Activated effector memory CD4-positive, alpha-beta T cell treated with anti-CD3 and anti-CD28 coated beads, Interleukin-2, amount 50 U/mL, for 16 hours (primary cell): ENCODE measurements at regions not wholly inside any gene's neighbourhood (a gene's known extent, or its start where the extent isn't known, plus 50 kb on each side); places are given as distances from the start of the nearest gene placed in this dataset.
"Not testable (repeated sequence)": the region's sequence is repeated elsewhere in the genome, so short reads cannot be mapped to it uniquely, and the experiment has no call there.

ENCODE experiments used
- DNase-seq: peaks from one replicate; pipeline ENCODE4 v3.0.0-alpha.2; 2020

GRCh38 chr13:104571161-104571892 lies 1505.1 kb upstream of the SLC10A2 start:
- no peak for DNase-seq

GRCh38 chr13:104567114-104567513 lies 1500.9 kb upstream of the SLC10A2 start:
- DNase-seq = no peak

GRCh38 chr13:104565888-104566287 lies 1499.7 kb upstream of the SLC10A2 start:
- DNase-seq = no peak

GRCh38 chr13:104553896-104554295 lies 1487.7 kb upstream of the SLC10A2 start:
- DNase-seq = no peak

GRCh38 chr13:104553186-104553585 lies 1487.0 kb upstream of the SLC10A2 start:
- no peak for DNase-seq

- no peak for DNase-seq
Observed at GRCh38 chr13:104534847-104535246, 1468.6 kb upstream of the SLC10A2 start.

GRCh38 chr13:104532132-104532531 lies 1465.9 kb upstream of the SLC10A2 start:
- no peak for DNase-seq

GRCh38 chr13:104530741-104531140 lies 1464.5 kb upstream of the SLC10A2 start:
- no peak for DNase-seq

GRCh38 chr13:104526561-104526960 lies 1460.3 kb upstream of the SLC10A2 start:
- no peak for DNase-seq

GRCh38 chr13:104525467-104525866 lies 1459.2 kb upstream of the SLC10A2 start:
- no peak for DNase-seq

- DNase-seq = no peak
Observed at GRCh38 chr13:104522235-104523072, 1456.2 kb upstream of the SLC10A2 start.

GRCh38 chr13:104510422-104510821 lies 1444.2 kb upstream of the SLC10A2 start:
- no peak for DNase-seq

GRCh38 chr13:104493502-104493901 lies 1427.3 kb upstream of the SLC10A2 start:
- DNase-seq = not testable (repeated sequence)

GRCh38 chr13:104491916-104492315 lies 1425.7 kb upstream of the SLC10A2 start:
- DNase-seq = no peak

GRCh38 chr13:104487006-104487405 lies 1420.8 kb upstream of the SLC10A2 start:
- no peak for DNase-seq

- no peak for DNase-seq
Observed at GRCh38 chr13:104485571-104485970, 1419.4 kb upstream of the SLC10A2 start.

GRCh38 chr13:104483631-104484030 lies 1417.4 kb upstream of the SLC10A2 start:
- DNase-seq = no peak

GRCh38 chr13:104477261-104477660 lies 1411.0 kb upstream of the SLC10A2 start:
- no peak for DNase-seq

- no peak for DNase-seq
Observed at GRCh38 chr13:104473936-104474335, 1407.7 kb upstream of the SLC10A2 start.

- no peak for DNase-seq
Observed at GRCh38 chr13:104466016-104466415, 1399.8 kb upstream of the SLC10A2 start.

GRCh38 chr13:104461049-104461448 lies 1394.8 kb upstream of the SLC10A2 start:
- no peak for DNase-seq

- no peak for DNase-seq
Observed at GRCh38 chr13:104460554-104460953, 1394.3 kb upstream of the SLC10A2 start.

- DNase-seq = no peak
Observed at GRCh38 chr13:104450006-104450405, 1383.8 kb upstream of the SLC10A2 start.

GRCh38 chr13:104447348-104447747 lies 1381.1 kb upstream of the SLC10A2 start:
- no peak for DNase-seq
